ENCODE measurements at regions not wholly inside any gene's neighbourhood (a gene's known extent, or its start where the extent isn't known, plus 50 kb on each side); places are given as distances from the start of the nearest gene placed in this dataset.
A peak's percentile ranks its signal among the peaks of the same experiment; 100 is the strongest.

- no peak overlapping the region for H2BK12ac ChIP-seq (ENCODE audit: low read depth, low read length)
- H3K4ac ChIP-seq (replicated peaks; ENCODE audit: insufficient read length, low read depth, low read length) = no peak overlapping the region
- POLR2A ChIA-PET (ENCODE audit: partially characterized antibody) = no interaction called here
- no peaks in the 10 kb centered on the region for H4K20me1 ChIP-seq (replicated peaks in 1 of 2; ENCODE audit: control insufficient read depth in 1 of 2, insufficient read depth in 2 of 2, low read length in 2 of 2)
- H2AFZ ChIP-seq (ENCODE audit: low read length) = no peak overlapping the region
- no peak overlapping the region for H3K4me3 ChIP-seq (ENCODE audit: extremely low read depth in 1 of 4, insufficient read depth in 2 of 4, low read depth in 3 of 4, low read length in 4 of 4)
- no peak overlapping the region for H4K8ac ChIP-seq (ENCODE audit: extremely low read depth, insufficient read depth, low read length)
- no peaks in the 10 kb centered on the region for H3K9me3 ChIP-seq (ENCODE audit: insufficient read depth in 2 of 2, low read depth in 1 of 2, low read length in 1 of 2)
- no peak overlapping the region for H3K23ac ChIP-seq (ENCODE audit: insufficient read length)
- no peak overlapping the region for H3K9ac ChIP-seq (replicated peaks in 1 of 4; ENCODE audit: extremely low read depth in 1 of 4, low read depth in 3 of 4, low read length in 3 of 4)
- FAIRE-seq (no peak), DNase-seq (ENCODE audit: low read depth in 1 of 2, low spot score in 2 of 2) (no peak)
- H3K23me2 ChIP-seq (ENCODE audit: low read depth, low read length) = no peaks in the 10 kb centered on the region
- H2BK15ac ChIP-seq (ENCODE audit: low read length) = no peak overlapping the region
- CTCF ChIA-PET (ENCODE audit: partially characterized antibody) = no interaction called here
- no peak overlapping the region for H3K18ac ChIP-seq (ENCODE audit: extremely low read depth, low read length)
- no peak overlapping the region for H2BK120ac ChIP-seq (replicated peaks; ENCODE audit: low read depth, low read length)
- H4K5ac ChIP-seq (ENCODE audit: insufficient read length, low read depth, low read length) = no peak overlapping the region
- no peaks in the 10 kb centered on the region for H3K27me3 ChIP-seq (replicated peaks in 1 of 4; ENCODE audit: control insufficient read depth in 3 of 4, extremely low read depth in 1 of 4, insufficient read depth in 3 of 4, low read length in 3 of 4)
- no peaks in the 10 kb centered on the region for H3K36me3 ChIP-seq (ENCODE audit: control insufficient read depth in 2 of 4, insufficient read depth in 4 of 4, low read length in 3 of 4)
- peaks cover 0 to 9% (median 4%) of the 10 kb centered on the region in 4 experiments; a peak in 2 of 7 replicates for H3K4me1 ChIP-seq (replicated peaks in 1 of 4; ENCODE audit: control insufficient read depth in 3 of 4, insufficient read depth in 4 of 4, low read length in 3 of 4)
- no peaks in the 10 kb centered on the region for H3K79me1 ChIP-seq (ENCODE audit: low read depth, low read length)
- no peaks in the 10 kb centered on the region for H3K79me2 ChIP-seq (ENCODE audit: control insufficient read depth in 1 of 2, insufficient read depth in 2 of 2, low read length in 2 of 2)
- no peak overlapping the region for H4K91ac ChIP-seq (replicated peaks; ENCODE audit: insufficient read length, low read length)
- no peak overlapping the region for H3K56ac ChIP-seq (replicated peaks; ENCODE audit: insufficient read length, low read depth, low read length)
- H3K4me2 ChIP-seq (ENCODE audit: insufficient read depth in 1 of 2, low read depth in 2 of 2, low read length in 2 of 2) = peak overlapping the region in 1 of 2 experiments; percentile 13; a peak in 1 of 4 replicates
- no peak overlapping the region for H3K14ac ChIP-seq (ENCODE audit: insufficient read length)
- no peak overlapping the region for H2AK5ac ChIP-seq (ENCODE audit: low read depth, low read length)
- no peak overlapping the region for H2BK5ac ChIP-seq (ENCODE audit: low read depth, low read length)
- H2BK20ac ChIP-seq (ENCODE audit: low read length) = no peak overlapping the region
- no peak overlapping the region; the same call in 1 of the 2 replicates for H3K27ac ChIP-seq (ENCODE audit: low read depth, low read length)
- TF ChIP-seq EGR1 (IDR thresholded peaks at IDR 0.05; ENCODE audit: borderline replicate concordance, low read depth, low read length) (no peak), RXRA (IDR thresholded peaks at IDR 0.05; ENCODE audit: insufficient read depth, low read depth, low read length) (no peak), SIRT6 (IDR thresholded peaks at IDR 0.05; ENCODE audit: low read length) (no peak), RFX5 (IDR thresholded peaks at IDR 0.05; ENCODE audit: borderline replicate concordance, low read depth, low read length) (no peak), JUN (IDR thresholded peaks at IDR 0.05; ENCODE audit: low read depth, low read length) (no peak), TCF12 (IDR thresholded peaks at IDR 0.05; ENCODE audit: low read depth, low read length) (no peak), BRCA1 (IDR thresholded peaks at IDR 0.05; ENCODE audit: low read depth, low read length) (no peak), SP2 (IDR thresholded peaks at IDR 0.05; ENCODE audit: low read length) (no peak), ATF2 (IDR thresholded peaks at IDR 0.05; ENCODE audit: low read length) (no peak), BCL11A (IDR thresholded peaks at IDR 0.05; ENCODE audit: low read depth in 2 of 2, low read length in 2 of 2) (no peak), SIX5 (IDR thresholded peaks at IDR 0.05; ENCODE audit: low read depth, low read length) (no peak), NANOG (IDR thresholded peaks at IDR 0.05; ENCODE audit: insufficient read depth, low read depth, low read length, poor library complexity, severe bottlenecking) (no peak), FOSL1 (IDR thresholded peaks at IDR 0.05; ENCODE audit: insufficient read depth, low read depth, low read length) (no peak)
- TF ChIP-seq, protein P1, sequence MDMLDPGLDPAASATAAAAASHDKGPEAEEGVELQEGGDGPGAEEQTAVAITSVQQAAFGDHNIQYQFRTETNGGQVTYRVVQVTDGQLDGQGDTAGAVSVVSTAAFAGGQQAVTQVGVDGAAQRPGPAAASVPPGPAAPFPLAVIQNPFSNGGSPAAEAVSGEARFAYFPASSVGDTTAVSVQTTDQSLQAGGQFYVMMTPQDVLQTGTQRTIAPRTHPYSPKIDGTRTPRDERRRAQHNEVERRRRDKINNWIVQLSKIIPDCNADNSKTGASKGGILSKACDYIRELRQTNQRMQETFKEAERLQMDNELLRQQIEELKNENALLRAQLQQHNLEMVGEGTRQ (IDR thresholded peaks at IDR 0.05; ENCODE audit: low read length) = no peak
Measured at GRCh38 chr21:22885614-22886013, 1887.4 kb downstream of the NCAM2 start.

Measured in H1 (cell line).